ENCODE measurements at regions not wholly inside any gene's neighbourhood (a gene's known extent, or its start where the extent isn't known, plus 50 kb on each side); places are given as distances from the start of the nearest gene placed in this dataset.

DNA sequence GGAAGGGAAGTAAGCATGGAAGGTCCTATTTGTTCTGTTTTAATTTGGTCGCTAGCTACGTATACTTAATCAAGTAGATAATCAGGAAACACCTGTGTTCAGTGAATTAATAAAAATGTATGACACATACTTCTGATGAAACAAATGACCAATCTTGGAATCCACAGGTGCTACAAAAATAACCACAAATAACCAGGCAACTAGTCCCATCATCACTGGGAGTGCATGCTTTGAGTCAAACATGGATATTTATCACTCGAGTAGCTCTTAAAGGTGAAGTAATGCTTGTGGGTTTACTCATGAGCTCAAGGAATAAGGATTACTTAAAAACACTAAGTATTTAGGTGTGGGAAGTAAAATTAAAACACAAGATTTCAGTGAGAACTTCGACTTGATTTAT is 285.6 kb upstream of the ID4 start:
- TF ChIP-seq, protein P1, sequence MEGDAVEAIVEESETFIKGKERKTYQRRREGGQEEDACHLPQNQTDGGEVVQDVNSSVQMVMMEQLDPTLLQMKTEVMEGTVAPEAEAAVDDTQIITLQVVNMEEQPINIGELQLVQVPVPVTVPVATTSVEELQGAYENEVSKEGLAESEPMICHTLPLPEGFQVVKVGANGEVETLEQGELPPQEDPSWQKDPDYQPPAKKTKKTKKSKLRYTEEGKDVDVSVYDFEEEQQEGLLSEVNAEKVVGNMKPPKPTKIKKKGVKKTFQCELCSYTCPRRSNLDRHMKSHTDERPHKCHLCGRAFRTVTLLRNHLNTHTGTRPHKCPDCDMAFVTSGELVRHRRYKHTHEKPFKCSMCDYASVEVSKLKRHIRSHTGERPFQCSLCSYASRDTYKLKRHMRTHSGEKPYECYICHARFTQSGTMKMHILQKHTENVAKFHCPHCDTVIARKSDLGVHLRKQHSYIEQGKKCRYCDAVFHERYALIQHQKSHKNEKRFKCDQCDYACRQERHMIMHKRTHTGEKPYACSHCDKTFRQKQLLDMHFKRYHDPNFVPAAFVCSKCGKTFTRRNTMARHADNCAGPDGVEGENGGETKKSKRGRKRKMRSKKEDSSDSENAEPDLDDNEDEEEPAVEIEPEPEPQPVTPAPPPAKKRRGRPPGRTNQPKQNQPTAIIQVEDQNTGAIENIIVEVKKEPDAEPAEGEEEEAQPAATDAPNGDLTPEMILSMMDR (IDR thresholded peaks at IDR 0.05), result no peak
- no peak for TF ChIP-seq POLR2A (IDR thresholded peaks at IDR 0.05)

All from lower leg skin (tissue), 3 donors.